ENCODE measurements at regions not wholly inside any gene's neighbourhood (a gene's known extent, or its start where the extent isn't known, plus 50 kb on each side); places are given as distances from the start of the nearest gene placed in this dataset.

GRCh38 chr16:72677662-72678447 is 370.1 kb downstream of the ZFHX3 start:
- Mint-ChIP-seq H3K27ac (ENCODE audit: low read depth) (no peak overlapping the region), H3K4me1 (no peaks in the 10 kb centered on the region), H3K36me3 (ENCODE audit: insufficient read depth) (no peaks in the 10 kb centered on the region), H3K27me3 (no peaks in the 10 kb centered on the region), H3K4me3 (no peak overlapping the region), H3K9me3 (peaks cover 5% of the 10 kb centered on the region)
- no peak for DNase-seq (ENCODE audit: low spot score in 2 of 2)
- no peak for ATAC-seq (replicated peaks; ENCODE audit: extremely low read depth, poor library complexity, severe bottlenecking)

DNA sequence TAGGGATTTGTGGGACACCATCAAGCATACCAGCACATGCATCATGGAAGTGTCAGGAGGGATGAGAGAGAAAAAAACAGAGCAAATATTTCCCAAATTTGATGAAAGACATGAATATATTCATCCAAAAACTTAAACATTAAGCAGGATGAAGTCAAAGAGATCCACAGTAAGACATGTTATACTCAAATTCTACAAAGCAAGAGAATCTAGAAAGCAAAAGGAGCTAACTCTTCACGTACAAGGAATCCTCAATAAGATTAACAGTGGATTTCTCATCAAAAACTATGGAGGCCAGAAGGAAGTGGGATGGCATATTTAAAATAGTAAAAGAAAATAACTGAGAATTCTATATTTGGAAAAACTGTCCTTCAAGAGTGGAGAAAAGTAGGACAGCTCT is 374.8 kb downstream of the ZFHX3 start:
- Mint-ChIP-seq H3K4me3 (no peak overlapping the region), H3K27ac (ENCODE audit: low read depth) (no peak overlapping the region), H3K9me3 (peaks cover 13% of the 10 kb centered on the region), H3K36me3 (ENCODE audit: insufficient read depth) (no peaks in the 10 kb centered on the region), H3K27me3 (no peaks in the 10 kb centered on the region), H3K4me1 (no peaks in the 10 kb centered on the region)
- DNase-seq (ENCODE audit: low spot score in 2 of 2): no peak
- no peak for ATAC-seq (replicated peaks; ENCODE audit: extremely low read depth, poor library complexity, severe bottlenecking)

GRCh38 chr16:72666267-72666666 is 381.7 kb downstream of the ZFHX3 start:
- peaks cover 8% of the 10 kb centered on the region for H3K36me3 Mint-ChIP-seq (ENCODE audit: insufficient read depth)
- no peaks in the 10 kb centered on the region for H3K27me3 Mint-ChIP-seq
- DNase-seq (ENCODE audit: low spot score in 2 of 2): no peak
- H3K9me3 Mint-ChIP-seq: no peaks in the 10 kb centered on the region
- no peak for ATAC-seq (replicated peaks; ENCODE audit: extremely low read depth, poor library complexity, severe bottlenecking)
- H3K4me1 Mint-ChIP-seq: peaks cover 23% of the 10 kb centered on the region
- no peak overlapping the region for H3K27ac Mint-ChIP-seq (ENCODE audit: low read depth)
- no peak overlapping the region for H3K4me3 Mint-ChIP-seq

DNA sequence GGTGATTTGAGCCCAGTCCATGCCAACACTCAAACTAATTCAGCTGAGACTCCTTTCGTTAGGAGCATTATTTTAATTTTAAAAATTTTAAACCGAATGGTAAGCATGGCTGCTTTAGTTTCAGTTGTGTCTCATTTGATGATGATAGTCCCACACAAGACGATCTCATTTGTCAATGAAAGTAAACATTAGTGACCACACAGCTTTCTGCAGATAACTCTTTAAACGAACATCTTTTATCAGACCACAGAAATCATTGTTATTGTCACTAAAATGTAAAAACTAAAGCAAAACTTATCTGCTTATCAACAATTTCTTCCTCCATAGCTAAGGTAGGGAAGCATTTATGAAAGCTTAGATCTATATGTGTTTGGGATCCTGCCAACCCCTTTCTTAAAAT is 382.2 kb downstream of the ZFHX3 start:
- Mint-ChIP-seq H3K4me3 (peak overlapping the region; percentile 98), H3K4me1 (peaks cover 23% of the 10 kb centered on the region), H3K27ac (ENCODE audit: low read depth) (peak overlapping the region; percentile 96), H3K27me3 (no peaks in the 10 kb centered on the region), H3K9me3 (no peaks in the 10 kb centered on the region), H3K36me3 (ENCODE audit: insufficient read depth) (peaks cover 8% of the 10 kb centered on the region)
- no peak for ATAC-seq (replicated peaks; ENCODE audit: extremely low read depth, poor library complexity, severe bottlenecking)
- DNase-seq (ENCODE audit: low spot score in 2 of 2): no peak

- Mint-ChIP-seq H3K27ac (ENCODE audit: low read depth) (peak overlapping the region; percentile 96), H3K4me3 (peak overlapping the region; percentile 98), H3K4me1 (peaks cover 23% of the 10 kb centered on the region), H3K36me3 (ENCODE audit: insufficient read depth) (peaks cover 8% of the 10 kb centered on the region), H3K9me3 (no peaks in the 10 kb centered on the region), H3K27me3 (peaks cover 2% of the 10 kb centered on the region)
- ATAC-seq (replicated peaks; ENCODE audit: extremely low read depth, poor library complexity, severe bottlenecking) (peak; percentile 99), DNase-seq (ENCODE audit: low spot score in 2 of 2) (peak; percentile 82 to 91)
Observed at GRCh38 chr16:72664509-72665408, 383.2 kb downstream of the ZFHX3 start.

DNA sequence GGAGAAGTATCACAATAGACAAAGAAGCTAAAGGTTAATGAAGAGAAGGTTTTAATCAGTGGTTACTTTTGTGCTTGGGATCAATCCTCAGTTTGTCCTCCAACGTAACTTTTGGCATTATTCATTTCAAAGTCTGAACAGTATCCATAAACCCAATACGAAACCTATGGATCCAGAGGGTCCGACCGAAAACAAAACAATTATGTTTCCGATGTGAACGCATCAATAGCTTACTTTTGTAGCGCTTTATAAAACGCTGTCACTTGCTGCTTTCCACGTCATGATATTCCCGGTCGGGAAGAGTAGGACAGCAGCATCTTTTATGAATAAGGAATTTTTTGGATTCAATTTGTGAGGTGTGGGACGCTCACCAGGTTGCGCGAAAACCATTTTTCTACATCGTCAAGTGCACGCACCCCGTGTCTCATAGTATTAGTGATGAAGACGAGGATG is 383.8 kb downstream of the ZFHX3 start:
- Mint-ChIP-seq H3K27ac (ENCODE audit: low read depth) (peak overlapping the region; percentile 96), H3K9me3 (no peaks in the 10 kb centered on the region), H3K4me3 (peak overlapping the region; percentile 98), H3K36me3 (ENCODE audit: insufficient read depth) (peaks cover 8% of the 10 kb centered on the region), H3K27me3 (peaks cover 9% of the 10 kb centered on the region), H3K4me1 (peaks cover 23% of the 10 kb centered on the region)
- ATAC-seq (replicated peaks; ENCODE audit: extremely low read depth, poor library complexity, severe bottlenecking): no peak
- DNase-seq (ENCODE audit: low spot score in 2 of 2): no peak

- DNase-seq (ENCODE audit: low spot score in 2 of 2) (no peak), ATAC-seq (replicated peaks; ENCODE audit: extremely low read depth, poor library complexity, severe bottlenecking) (no peak)
- Mint-ChIP-seq H3K4me1 (peaks cover 6% of the 10 kb centered on the region), H3K4me3 (no peak overlapping the region), H3K27me3 (peaks cover 29% of the 10 kb centered on the region), H3K27ac (ENCODE audit: low read depth) (no peak overlapping the region), H3K36me3 (ENCODE audit: insufficient read depth) (peaks cover under 1% of the 10 kb centered on the region), H3K9me3 (no peaks in the 10 kb centered on the region)
Observed at GRCh38 chr16:72658888-72659717, 388.8 kb downstream of the ZFHX3 start.

DNA sequence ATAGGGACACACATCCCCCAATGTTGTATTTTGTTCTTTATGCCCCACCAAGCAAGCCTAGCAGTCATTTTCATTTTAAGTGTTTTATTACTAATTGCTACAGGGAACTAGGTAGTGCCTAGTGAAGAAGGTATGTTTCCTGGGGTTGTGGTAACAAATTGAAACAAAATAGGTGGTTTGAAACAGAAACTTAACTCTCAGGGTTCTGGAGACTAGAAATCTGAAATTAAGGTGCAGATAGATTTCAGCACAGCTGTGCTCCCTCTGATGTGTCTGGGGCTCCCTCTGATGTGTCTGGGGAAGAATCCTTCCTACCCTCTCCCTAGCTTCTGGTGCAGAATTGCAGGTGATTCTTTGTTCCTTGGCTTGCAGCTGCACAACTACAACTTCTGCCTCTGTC is 390.1 kb downstream of the ZFHX3 start:
- Mint-ChIP-seq H3K4me3 (no peak overlapping the region), H3K36me3 (ENCODE audit: insufficient read depth) (no peaks in the 10 kb centered on the region), H3K27ac (ENCODE audit: low read depth) (no peak overlapping the region), H3K4me1 (no peaks in the 10 kb centered on the region), H3K27me3 (peaks cover 29% of the 10 kb centered on the region), H3K9me3 (no peaks in the 10 kb centered on the region)
- ATAC-seq (replicated peaks; ENCODE audit: extremely low read depth, poor library complexity, severe bottlenecking): no peak
- no peak for DNase-seq (ENCODE audit: low spot score in 2 of 2)

DNA sequence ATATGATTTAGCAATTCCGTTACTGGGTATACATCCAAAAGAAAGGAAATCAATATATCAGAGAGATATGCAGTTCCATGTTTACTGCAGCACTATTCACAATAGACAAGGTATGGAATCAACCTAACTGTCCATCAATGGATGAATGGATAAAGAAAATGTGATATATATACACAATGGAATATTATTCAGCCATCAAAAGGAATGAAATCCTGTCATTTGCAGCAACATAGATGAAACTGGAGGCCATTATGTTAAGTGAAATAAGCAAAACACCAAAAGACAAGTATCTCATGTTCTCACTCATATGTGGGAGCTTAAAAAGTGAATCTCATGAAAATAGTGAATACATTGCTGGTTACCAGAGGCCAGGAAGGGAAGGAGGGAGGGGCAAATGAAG is 390.8 kb downstream of the ZFHX3 start:
- Mint-ChIP-seq H3K4me3 (no peak overlapping the region), H3K36me3 (ENCODE audit: insufficient read depth) (no peaks in the 10 kb centered on the region), H3K27me3 (peaks cover 29% of the 10 kb centered on the region), H3K27ac (ENCODE audit: low read depth) (no peak overlapping the region), H3K4me1 (no peaks in the 10 kb centered on the region), H3K9me3 (peaks cover under 1% of the 10 kb centered on the region)
- no peak for ATAC-seq (replicated peaks; ENCODE audit: extremely low read depth, poor library complexity, severe bottlenecking)
- no peak for DNase-seq (ENCODE audit: low spot score in 2 of 2)

GRCh38 chr16:72654535-72654934 is 393.4 kb downstream of the ZFHX3 start:
- DNase-seq (ENCODE audit: low spot score in 2 of 2) (no peak), ATAC-seq (replicated peaks; ENCODE audit: extremely low read depth, poor library complexity, severe bottlenecking) (no peak)
- no peaks in the 10 kb centered on the region for H3K4me1 Mint-ChIP-seq
- no peak overlapping the region for H3K27ac Mint-ChIP-seq (ENCODE audit: low read depth)
- peaks cover 6% of the 10 kb centered on the region for H3K9me3 Mint-ChIP-seq
- H3K36me3 Mint-ChIP-seq (ENCODE audit: insufficient read depth): no peaks in the 10 kb centered on the region
- H3K27me3 Mint-ChIP-seq: peaks cover 24% of the 10 kb centered on the region
- H3K4me3 Mint-ChIP-seq: no peak overlapping the region

- H3K4me3 Mint-ChIP-seq: no peak overlapping the region
- no peaks in the 10 kb centered on the region for H3K36me3 Mint-ChIP-seq (ENCODE audit: insufficient read depth)
- ATAC-seq (replicated peaks; ENCODE audit: extremely low read depth, poor library complexity, severe bottlenecking): no peak
- no peaks in the 10 kb centered on the region for H3K27me3 Mint-ChIP-seq
- no peaks in the 10 kb centered on the region for H3K4me1 Mint-ChIP-seq
- no peak overlapping the region for H3K27ac Mint-ChIP-seq (ENCODE audit: low read depth)
- H3K9me3 Mint-ChIP-seq: peaks cover 6% of the 10 kb centered on the region
- DNase-seq (ENCODE audit: low spot score in 2 of 2): no peak
Observed at GRCh38 chr16:72649254-72649944, 398.5 kb downstream of the ZFHX3 start.

- H3K9me3 Mint-ChIP-seq: no peaks in the 10 kb centered on the region
- no peaks in the 10 kb centered on the region for H3K4me1 Mint-ChIP-seq
- no peaks in the 10 kb centered on the region for H3K36me3 Mint-ChIP-seq (ENCODE audit: insufficient read depth)
- ATAC-seq (replicated peaks; ENCODE audit: extremely low read depth, poor library complexity, severe bottlenecking) (no peak), DNase-seq (ENCODE audit: low spot score in 2 of 2) (no peak)
- no peak overlapping the region for H3K4me3 Mint-ChIP-seq
- H3K27ac Mint-ChIP-seq (ENCODE audit: low read depth): no peak overlapping the region
- no peaks in the 10 kb centered on the region for H3K27me3 Mint-ChIP-seq
Observed at GRCh38 chr16:72646615-72647014, 401.3 kb downstream of the ZFHX3 start.
